ENCODE measurements at regions not wholly inside any gene's neighbourhood (a gene's known extent, or its start where the extent isn't known, plus 50 kb on each side); places are given as distances from the start of the nearest gene placed in this dataset.

DNA sequence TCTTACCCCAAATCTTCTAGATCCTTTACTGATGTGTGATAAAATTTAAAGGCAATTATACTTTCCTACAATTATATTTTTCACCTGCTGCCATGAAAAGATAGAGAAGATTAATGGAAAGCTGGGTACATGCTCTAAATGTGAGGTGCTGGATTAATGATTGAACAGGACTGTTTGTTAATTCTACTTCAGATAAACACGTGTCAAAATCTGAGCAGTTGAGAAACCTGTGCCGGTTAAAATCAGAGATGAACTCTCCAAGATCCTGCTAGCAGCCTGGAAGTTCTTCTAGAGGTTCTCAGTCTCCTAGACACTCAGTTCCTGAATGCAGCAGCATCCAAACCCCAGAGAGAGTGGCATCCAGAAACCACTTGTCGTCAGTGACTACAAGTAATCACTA, 69.2 kb downstream of the INHBA start:
- no peak for DNase-seq

DNA sequence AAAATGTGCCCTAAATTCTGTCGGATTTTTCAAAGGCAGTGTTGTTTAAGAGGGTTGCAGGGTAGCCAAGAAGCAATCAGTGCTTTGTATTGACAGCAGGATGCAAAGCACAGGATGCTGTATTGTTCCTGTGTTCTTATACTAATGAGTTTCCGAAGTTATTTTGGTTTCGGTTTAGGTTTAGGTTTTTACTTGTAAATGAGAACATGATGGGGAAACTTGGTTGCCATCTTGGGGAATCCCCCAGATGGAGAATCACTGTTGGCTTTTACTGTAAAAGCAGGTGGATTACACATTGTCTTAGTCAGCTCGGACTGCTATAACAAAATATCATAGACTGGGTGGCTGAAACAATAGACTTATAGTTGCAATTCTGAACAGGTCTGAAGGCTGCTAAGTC, 72.1 kb downstream of the INHBA start:
- DNase-seq = no peak

DNA sequence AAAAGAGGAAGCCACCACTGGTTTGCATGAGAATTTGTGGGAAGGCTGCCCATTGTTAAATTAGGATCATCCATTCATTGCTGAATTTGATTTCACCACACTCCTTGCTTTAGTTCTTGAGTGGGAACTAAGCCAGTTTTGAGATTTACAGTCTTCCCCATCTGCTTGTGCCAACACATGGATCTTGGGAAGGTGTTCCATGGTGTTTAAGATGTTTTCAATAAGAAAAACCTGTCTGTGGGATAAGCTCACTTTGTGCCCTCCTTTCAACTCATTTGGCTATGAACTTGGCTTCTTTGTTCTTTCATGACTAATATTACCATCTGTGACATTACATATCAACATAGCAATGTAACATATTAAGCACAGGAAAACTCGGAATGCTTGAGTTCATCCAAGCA, 73.2 kb downstream of the INHBA start:
- DNase-seq = no peak

DNA sequence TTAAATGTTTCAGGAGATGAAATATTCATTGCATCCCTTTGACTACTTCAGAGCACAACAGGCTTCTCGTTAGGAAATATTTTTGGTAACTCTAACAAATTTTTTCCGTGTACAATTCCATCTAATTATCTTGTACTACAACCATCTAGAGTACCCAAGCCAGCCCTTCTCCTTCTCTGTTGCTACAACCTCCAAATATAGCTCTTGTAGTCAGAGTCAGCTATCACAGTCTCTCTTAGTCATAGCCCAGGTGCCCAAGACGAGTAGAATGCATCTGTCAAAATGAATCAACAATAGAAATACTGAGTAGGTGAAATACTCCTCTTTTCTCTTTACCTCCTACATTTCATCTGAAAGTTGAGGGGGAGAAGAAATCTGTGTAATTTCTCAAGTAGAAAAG, 74.0 kb downstream of the INHBA start:
- DNase-seq = no peak

DNA sequence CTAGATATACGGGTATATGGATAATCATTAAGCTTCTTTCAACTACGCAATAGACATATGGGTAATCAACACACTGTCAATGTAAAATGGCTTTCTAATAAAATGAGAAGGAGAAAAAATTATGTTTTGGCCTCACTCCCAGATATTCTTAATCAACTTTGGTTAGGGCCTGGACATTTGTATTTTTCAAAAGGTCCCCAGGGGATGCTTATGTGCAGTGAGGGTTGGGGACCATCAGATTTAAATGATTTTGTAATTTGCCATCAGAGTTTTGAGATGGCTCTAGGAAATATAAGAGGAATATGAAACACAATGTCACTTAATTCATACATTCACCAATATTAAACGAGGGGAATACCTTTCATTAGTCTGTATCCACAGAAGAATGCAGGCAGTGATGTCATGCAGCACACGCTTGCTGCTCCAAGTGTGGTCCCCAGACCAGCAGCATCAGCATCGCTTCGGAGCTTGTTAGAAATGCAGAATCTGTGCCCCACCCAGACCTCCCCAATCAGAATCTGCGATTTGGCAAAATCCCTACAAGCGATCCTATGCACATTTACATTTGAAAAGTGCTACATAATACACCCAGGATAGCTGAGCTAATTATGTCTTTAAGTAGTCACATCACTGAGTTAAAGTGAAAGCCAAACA, 75.1 kb downstream of the INHBA start:
- no peak for DNase-seq

DNA sequence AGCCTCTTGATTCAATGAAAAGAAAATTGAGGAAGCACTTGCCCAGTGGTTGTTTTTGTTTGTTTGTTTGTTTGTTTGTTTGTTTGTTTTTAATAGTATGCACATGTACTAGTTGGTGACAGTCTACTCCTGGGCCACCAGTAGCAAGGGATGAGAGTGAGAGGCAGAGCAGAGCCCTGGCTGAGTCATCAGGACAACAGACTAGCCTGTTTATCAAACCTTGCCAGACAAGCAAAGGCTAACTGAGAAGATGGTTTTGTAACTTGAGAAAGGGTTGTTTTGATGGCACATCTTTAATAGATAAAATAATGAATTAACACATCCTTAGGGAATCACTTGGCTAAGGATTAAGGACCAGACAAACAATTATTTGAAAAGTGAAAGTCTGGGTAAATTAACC, 78.1 kb downstream of the INHBA start:
- no peak for DNase-seq

DNA sequence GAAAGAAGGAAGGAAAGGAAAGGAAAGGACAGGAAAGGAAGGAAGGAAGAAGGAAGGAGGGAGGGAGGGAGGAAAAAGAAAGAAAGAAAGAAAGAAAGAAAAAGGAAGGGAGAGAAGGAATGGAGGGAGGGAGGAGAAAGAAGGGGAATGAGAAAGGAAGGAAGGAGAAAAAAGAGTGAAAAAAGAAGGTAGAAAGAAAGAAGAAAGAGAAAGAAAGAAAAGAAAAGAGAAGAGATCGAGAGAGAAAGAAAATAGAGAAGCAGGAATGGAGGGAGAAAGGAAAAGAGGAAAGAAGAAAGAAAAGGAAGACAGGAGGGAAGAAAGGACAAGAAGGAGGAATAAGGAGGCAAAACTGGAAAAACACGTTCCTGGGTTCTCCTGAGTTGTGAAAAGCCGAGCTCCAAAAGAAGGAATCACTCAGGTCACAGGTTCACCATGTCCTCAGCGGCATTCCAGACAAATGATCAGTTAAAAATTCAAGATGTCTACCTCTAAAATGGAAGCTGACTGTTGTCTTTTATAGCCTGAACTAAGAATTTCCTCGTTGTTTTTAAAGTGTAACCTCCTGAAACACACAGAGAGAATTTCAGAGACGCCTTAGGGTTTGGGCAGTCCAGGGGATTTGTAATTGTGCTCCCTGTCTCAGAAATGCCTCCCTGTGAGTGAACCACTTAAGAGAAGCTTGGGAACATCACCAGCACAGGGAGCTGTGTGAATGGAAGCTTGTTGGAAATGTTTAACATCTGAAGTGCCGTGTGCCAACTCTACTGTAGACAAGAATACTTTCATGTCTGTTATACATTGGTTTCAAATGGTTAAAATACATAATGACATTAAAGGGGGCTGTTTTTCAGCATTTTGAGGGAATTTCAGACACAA, 80.7 kb downstream of the INHBA start:
- no peak for DNase-seq

DNA sequence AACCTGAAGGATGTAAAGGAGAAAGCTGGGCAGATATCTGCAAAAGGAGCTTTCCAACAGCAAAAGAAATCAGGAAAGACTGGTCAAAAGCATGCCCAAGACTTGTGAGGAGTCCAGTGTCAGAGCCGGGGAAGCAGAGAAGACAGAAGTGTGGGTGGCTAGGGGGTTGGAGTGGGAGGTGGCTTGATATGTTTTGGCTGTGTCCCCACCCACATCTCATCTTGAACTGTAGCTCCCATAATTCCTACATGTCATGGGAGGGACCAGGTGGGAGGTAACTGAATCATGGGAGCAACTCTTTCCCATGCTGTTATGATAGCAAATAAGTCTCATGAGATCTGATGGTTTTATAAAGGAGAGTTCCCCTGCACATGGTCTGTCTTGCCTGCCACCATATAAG, 84.9 kb downstream of the INHBA start:
- no peak for DNase-seq

DNA sequence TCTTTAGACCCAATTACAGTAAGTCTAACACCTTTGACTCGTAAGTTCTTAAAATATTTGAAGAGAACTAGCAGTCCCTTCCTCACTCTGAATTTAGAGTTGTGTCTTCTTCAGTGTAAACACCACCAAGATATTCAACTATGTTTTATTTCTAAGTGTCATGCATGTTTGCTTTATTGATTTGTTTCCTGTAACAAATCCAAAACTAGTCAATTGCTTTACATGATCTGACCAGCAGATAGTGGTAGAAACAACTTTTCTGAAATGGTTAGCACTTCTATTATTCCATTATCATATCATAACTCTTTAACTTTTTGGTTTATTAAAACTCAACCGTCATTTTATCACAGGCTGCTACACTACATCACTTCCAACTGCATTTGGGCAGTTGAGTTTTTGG, 90.1 kb downstream of the INHBA start:
- no peak for DNase-seq

DNA sequence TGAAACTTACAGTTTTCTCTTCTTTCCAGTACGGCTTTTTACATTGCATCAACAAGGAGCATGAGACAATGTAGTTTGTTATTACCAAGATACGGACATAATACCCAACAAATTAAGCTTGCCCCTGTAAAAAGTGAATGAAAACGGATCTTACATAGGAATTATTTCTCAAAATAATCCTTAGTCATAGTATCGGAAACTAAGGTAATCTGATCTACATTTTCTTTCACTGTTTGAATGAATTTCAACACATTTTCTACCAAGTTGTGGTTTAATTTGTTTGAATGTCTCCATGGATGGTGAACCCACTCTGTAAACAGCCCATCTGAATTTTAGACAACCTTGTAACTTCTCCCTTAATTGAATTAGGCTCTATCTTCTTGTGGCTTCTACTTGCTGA, 90.5 kb downstream of the INHBA start:
- no peak for DNase-seq

DNA sequence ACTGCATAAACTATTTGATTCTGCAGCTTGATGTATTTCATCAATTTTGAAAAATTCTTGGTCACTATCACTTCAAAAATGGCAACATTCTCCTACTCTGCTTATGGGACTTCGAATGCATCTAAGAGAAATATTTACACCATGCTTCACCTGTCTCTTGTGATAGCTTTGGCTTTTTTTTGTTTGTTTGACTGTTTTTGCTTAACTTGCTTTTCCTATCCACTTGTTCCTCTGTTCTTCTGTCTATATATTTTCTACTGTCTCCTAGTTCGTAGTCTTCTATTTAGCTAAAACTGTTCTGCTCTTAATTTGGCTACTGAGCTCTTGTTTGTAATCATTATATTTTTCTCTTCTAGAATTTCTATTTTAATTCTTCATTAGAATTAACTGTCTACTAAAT, 94.4 kb downstream of the INHBA start:
- no peak for DNase-seq

DNA sequence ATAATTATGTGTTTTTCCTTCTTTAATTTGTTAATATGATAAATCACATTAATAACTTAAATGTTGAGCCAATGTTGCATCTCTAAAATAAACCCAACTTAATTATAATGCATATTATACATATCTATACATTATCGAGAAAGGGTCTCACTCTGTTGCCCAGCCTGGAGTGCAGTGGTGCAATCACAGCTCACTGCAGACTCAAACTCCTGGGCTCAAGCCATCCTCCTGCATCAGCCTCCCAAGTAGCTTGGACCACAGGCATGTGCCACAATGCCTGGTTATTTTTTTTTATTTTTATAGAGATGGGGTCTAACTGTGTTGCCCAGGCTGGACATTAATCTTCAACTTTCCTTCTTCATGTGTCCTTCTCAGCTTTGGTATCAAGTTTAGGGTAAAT, 98.9 kb downstream of the INHBA start:
- no peak for DNase-seq

DNA sequence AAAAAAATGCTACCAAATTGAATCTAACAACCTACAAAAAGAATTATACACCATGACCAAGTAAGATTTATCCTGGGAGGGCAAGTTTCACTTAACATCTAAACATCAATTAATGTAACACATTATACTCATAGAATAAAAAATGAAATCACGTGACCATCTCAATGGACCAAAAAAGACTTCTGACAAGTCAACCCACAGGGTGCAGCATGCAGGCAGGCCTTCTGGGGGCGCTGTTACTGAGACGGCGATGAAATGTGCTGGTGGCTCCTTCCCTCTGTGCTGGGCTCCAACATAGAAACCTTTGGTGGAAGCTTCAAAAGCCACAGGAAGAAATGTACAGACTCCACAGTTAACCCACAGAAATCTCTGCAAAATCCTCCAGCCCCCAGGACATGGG, 103.1 kb downstream of the INHBA start:
- no peak for DNase-seq

DNA sequence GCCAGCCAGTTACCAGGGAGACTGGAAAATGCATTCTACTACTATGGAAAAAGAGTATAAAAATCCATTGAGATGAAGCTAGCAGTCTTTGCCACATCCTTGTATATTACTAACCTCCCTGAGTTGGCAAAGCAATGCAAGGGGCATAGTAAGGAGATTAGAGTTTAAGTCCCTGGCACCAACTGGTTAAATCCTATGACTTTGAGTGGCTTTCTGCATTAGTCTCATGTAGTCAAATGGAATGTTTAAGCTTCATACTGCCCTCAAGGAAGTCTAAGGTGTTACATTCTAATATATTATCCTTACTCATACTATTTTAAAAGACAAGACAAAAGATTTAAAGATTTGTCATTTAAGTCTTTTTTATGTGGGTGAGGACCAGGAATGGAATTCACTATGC, 110.1 kb downstream of the INHBA start:
- no peak for DNase-seq

DNA sequence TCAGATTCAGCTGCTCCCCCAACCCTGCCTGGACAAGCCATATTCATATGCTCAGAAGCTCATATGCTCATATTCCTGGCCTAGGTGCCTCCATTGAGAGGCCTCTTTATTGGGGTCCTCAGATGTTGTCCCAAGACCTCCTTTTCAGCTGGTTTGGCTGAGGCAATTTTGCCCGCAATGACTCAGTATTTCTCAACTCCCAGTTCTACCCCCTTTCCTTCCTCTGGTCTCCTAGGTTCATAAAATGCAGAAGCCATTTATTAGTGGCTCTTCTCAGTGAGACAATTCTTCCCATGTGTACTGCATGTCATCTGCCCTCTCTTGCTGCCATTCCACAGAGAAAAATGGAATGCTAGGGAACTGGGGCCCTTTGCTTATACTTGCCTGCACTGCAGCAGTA, 110.7 kb downstream of the INHBA start:
- DNase-seq = no peak

DNA sequence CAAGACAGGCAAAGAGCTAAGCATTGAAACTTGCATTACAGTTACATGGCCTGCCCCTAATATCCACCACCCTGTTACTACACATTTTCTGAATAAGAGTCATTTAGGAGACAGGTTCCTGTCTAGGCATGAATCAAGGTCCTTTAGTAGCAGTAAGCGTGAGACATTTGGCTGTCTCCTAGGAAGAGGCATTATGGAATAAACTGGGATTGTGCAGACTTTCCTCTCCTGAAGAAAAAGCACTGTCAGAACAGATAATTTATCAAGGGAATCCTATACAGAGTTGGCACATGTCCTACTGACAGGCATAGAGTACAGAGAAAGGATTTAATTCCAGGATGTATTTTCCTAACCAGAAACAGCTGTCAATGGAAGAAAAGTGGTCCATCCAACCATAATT, 111.9 kb downstream of the INHBA start:
- no peak for DNase-seq

DNA sequence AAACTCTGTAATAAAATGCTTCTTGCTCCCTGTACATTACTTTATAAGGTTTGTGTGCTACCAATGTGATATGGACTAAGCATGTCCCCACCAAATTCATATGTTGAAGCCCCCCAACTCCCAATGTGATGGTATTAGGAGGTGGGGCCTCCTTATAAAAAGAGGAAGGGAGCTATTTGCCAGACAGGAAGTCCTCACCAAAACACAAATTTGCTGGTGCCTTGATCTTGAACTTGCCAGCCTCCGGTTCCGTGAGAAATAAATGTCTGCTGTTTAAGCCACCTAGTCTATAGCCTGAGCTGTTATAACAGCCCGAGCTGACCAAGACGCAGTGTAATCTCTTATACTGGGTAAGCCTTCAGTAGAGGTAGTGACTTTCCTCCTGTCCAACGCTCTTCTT, 114.5 kb downstream of the INHBA start:
- no peak for DNase-seq

DNA sequence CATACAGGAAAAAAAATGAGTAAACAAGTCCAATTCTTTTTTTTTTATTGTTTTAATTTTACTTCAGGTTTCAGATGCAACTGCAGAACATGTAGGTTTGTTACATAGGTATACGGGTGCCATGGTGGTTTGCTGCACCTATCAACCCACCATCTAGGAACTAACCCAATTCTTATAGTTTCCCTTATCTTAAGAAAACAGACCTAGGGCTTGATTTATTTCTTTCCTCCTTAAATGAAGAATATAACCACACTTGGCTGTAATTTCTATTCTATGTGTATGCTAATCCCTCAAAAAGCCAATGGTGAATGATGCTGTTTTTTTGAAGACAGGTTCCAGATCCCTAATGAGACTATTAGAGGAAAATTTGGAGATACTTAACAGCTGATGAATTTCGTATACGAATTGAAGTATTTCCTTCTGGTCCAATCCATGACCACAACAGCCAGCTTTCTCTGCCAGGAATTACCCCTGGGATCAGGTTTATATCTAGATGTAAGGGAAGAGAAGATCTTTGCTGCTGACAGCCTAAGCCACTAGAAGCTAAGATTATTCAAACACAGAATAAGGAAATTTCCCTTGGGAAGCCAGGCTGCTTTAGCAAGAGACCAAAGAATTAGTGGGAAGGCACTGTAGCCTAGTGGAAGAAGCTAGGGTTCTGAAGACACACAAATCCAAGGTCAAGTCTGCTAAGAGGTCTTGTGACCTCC, 115.8 kb downstream of the INHBA start:
- DNase-seq = no peak

DNA sequence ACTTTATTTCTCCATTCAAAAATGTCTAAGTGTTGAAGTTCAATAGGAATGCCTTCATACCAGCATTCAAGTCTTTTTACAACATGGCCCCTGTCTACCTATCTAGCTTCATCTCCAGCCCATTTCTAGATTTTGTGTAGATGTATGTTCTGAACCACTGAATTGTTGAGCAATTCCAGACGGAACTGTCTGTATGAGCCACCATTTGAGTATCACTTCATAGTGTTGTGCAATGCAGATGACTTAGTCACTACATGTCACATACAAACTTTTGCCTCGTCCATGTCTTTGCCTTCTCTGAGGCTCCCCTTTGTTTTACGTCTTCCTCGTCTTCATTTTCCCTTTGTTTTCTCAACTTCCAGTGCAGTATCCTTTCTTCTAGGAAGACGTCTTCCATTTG, 118.1 kb downstream of the INHBA start:
- no peak for DNase-seq

DNA sequence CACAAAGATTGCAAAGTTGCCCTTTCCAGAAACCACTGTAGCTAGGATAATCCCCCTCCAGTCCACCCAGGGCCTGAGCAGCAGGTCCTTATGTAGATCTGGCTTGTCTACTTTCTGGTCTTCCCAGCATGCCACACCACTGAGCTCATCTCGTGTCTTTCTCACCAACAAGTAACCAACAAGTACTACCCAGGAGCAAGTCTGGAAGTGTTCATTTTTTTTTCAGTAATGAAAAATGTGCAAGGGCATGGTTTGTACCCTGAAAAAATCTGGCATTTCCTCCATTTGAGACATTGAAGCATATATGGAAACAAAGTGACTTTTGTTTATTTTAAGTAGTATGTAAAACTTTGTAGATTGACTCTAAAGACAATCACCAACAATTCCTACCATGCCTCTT, 120.8 kb downstream of the INHBA start:
- no peak for DNase-seq

DNA sequence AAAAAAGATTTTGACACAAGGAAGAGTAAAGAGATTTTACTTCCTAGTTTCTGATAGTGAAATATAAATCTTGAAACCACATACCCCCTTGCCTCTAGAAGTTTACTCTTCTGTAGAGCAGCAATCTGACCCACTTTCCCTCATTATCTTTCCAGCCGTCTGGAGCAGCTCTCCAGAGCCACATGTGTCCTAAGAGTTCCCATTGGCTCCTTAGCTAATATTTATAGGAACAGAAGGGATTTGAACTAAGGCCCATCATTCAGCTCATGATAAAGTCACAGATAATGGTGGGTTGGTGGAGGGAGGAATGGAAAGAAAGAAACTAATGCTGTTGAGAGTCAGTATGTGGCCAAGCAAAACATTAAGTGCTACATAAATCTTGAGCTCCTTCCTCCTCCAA, 121.8 kb downstream of the INHBA start:
- DNase-seq = no peak

DNA sequence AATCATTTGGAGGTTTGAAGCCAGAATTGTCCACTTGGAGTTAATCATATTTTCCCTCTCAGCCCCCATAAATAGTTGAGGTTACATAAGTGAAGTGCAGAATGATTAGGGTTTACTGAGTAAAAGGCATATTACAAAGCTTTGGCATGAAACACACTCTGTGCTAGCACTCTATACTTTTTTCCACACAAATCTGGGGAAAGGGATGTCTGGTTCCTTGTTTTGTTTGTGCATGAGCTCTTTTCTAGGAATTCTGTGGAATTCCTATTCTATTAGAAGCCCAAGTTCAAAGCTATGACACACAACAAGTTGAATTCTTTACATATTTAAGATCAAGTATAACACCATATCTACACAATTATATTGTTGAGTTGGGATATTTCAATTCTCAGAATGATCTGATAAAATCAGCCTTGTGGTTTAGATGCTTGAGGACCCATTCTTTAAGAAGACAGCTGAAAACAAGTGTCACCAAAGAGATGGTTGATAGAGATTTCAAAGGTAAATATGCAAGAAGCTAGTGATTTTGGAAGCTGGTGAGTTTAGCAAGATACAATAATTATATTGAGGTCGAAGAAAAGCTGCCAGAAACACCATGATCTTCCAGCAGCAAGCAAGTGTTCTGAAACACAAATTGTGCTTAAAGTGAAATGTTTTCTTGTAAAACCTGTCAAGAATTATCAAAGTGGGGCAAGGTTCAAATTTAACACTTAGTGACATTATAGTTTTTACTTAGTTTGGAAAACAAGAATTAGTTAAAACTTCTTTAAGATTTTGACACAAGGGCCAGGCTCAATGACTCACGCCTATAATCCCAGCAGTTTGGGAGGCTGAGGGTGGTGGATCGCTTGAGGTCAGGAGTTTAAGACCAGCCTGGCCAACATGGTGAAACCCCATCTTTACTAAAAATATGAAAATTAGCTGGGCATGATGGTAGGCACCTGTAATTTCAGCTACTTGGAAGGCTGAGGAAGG, 122.6 kb downstream of the INHBA start:
- no peak for DNase-seq
